ENCODE measurements at regions not wholly inside any gene's neighbourhood (a gene's known extent, or its start where the extent isn't known, plus 50 kb on each side); places are given as distances from the start of the nearest gene placed in this dataset.

- no peak for DNase-seq (ENCODE audit: low spot score)
These were observed 124.9 kb upstream of the TPK1 start for GRCh38 chr7:144960763-144961162.

- no peak for DNase-seq (ENCODE audit: low spot score)
These were observed 122.1 kb upstream of the TPK1 start for GRCh38 chr7:144957998-144958397.

- no peak for DNase-seq (ENCODE audit: low spot score)
These were observed 119.6 kb upstream of the TPK1 start for GRCh38 chr7:144955422-144955821.

GRCh38 chr7:144941127-144941526, 105.3 kb upstream of the TPK1 start:
- DNase-seq (ENCODE audit: low spot score), result no peak

GRCh38 chr7:144937199-144937598, 101.3 kb upstream of the TPK1 start:
- DNase-seq (ENCODE audit: low spot score), result no peak

GRCh38 chr7:144936314-144936713, 100.5 kb upstream of the TPK1 start:
- DNase-seq (ENCODE audit: low spot score), result no peak

GRCh38 chr7:144910411-144910810, 74.6 kb upstream of the TPK1 start:
- DNase-seq (ENCODE audit: low spot score), result no peak

- no peak for DNase-seq (ENCODE audit: low spot score)
These were observed 73.2 kb upstream of the TPK1 start for GRCh38 chr7:144908943-144909556.

- no peak for DNase-seq (ENCODE audit: low spot score)
These were observed 72.5 kb upstream of the TPK1 start for GRCh38 chr7:144908324-144908723.

- no peak for DNase-seq (ENCODE audit: low spot score)
These were observed 71.7 kb upstream of the TPK1 start for GRCh38 chr7:144907577-144907976.

- DNase-seq (ENCODE audit: low spot score), result no peak
These were observed 67.3 kb upstream of the TPK1 start for GRCh38 chr7:144903201-144903600.

- DNase-seq (ENCODE audit: low spot score), result no peak
These were observed 56.9 kb upstream of the TPK1 start for GRCh38 chr7:144892761-144893160.
